GM23248 (cell line): ENCODE measurements at regions not wholly inside any gene's neighbourhood (a gene's known extent, or its start where the extent isn't known, plus 50 kb on each side); places are given as distances from the start of the nearest gene placed in this dataset.

Source experiments
- DNase-seq: peaks from one replicate; pipeline ENCODE4 v3.0.0-alpha.2; 2015
- H2AFZ ChIP-seq: fragments of 200-600 bp; sonication (generic); 2 replicates; pipeline ENCODE4 v1.6.1; 2016; ENCODE audit warnings: antibody characterized with exemption
- H3F3A ChIP-seq: fragments of 200-600 bp; sonication (generic); 2 replicates; pipeline ENCODE4 v1.6.1; 2016; ENCODE audit warnings: mild to moderate bottlenecking, antibody characterized with exemption, mixed run types; ENCODE audit not compliant: insufficient read depth
- H3K27ac ChIP-seq: fragments of 200-600 bp; sonication (generic); 2 replicates; pipeline ENCODE4 v1.5.1; 2016; ENCODE audit warnings: mild to moderate bottlenecking
- H3K27me3 ChIP-seq: fragments of 200-600 bp; sonication (generic); replicated peaks from 2 replicates; pipeline ENCODE4 v1.6.1; 2016; ENCODE audit warnings: mild to moderate bottlenecking; ENCODE audit not compliant: insufficient read depth
- H3K36me3 ChIP-seq: fragments of 200-600 bp; sonication (generic); 2 replicates; pipeline ENCODE4 v1.6.1; 2016; ENCODE audit warnings: low read depth, mild to moderate bottlenecking
- H3K4me1 ChIP-seq: fragments of 200-600 bp; sonication (generic); 2 replicates; pipeline ENCODE4 v1.6.1; 2016; ENCODE audit warnings: mild to moderate bottlenecking; ENCODE audit not compliant: insufficient read depth
- H3K4me2 ChIP-seq: fragments of 200-600 bp; sonication (generic); one replicate; pipeline ENCODE4 v1.6.1; 2016; ENCODE audit warnings: mild to moderate bottlenecking; ENCODE audit not compliant: unreplicated experiment
- H3K4me3 ChIP-seq: fragments of 200-600 bp; sonication (generic); 2 replicates; pipeline ENCODE4 v1.5.1; 2016; ENCODE audit warnings: mild to moderate bottlenecking
- H3K79me2 ChIP-seq: fragments of 200-600 bp; sonication (generic); 2 replicates; pipeline ENCODE4 v1.6.1; 2016; ENCODE audit warnings: mild to moderate bottlenecking; ENCODE audit not compliant: insufficient read depth
- H3K9ac ChIP-seq: fragments of 200-600 bp; sonication (generic); 2 replicates; pipeline ENCODE4 v1.6.1; 2016; ENCODE audit warnings: mild to moderate bottlenecking
- H3K9me2 ChIP-seq: fragments of 200-600 bp; sonication (generic); 2 replicates; pipeline ENCODE4 v1.6.1; 2016; ENCODE audit warnings: mixed run types, mild to moderate bottlenecking, moderate library complexity; ENCODE audit not compliant: insufficient read depth
- H3K9me3 ChIP-seq: fragments of 200-600 bp; sonication (generic); one replicate; pipeline ENCODE4 v1.6.1; 2017; ENCODE audit warnings: low read depth
- H4K20me1 ChIP-seq: fragments of 200-600 bp; sonication (generic); 2 replicates; pipeline ENCODE4 v1.6.0; 2016; ENCODE audit not compliant: insufficient read depth
- EZH2 ChIP-seq: fragments of 200-600 bp; sonication (generic); IDR thresholded peaks from 2 replicates; pipeline ENCODE4 v1.6.1; 2018; ENCODE audit warnings: antibody characterized with exemption, mild to moderate bottlenecking; ENCODE audit not compliant: insufficient read depth, poor library complexity, severe bottlenecking
- EZH2phosphoT487 ChIP-seq: fragments of 200-600 bp; sonication (generic); IDR thresholded peaks from 2 replicates; pipeline ENCODE4 v1.6.1; 2018; ENCODE audit warnings: antibody characterized with exemption, moderate library complexity, mild to moderate bottlenecking, low read depth; ENCODE audit not compliant: insufficient read depth
- WGBS, 2 experiments: methylation state at CpG; one replicate each; pipeline ENCODE4 v1.1.6; 2015 to 2017; ENCODE audit warnings: low lambda C conversion rate in 2 of 2, low coverage in 1 of 2; ENCODE audit errors: missing lambda C conversion rate in 2 of 2; 5-methylcytosine and 5-hydroxymethylcytosine counted together
- in situ Hi-C: fragments of 300-500 bp; cut with MboI; formaldehyde crosslinking; loops from 2 replicates; pipeline ENCODE4 v1.15.0; 2020

GRCh38 chr18:70493461-70493860, 204.6 kb downstream of the SOCS6 start:
- no peak overlapping the region for H3K4me3 ChIP-seq
- H3F3A ChIP-seq = peaks cover 8% of the 10 kb centered on the region
- H3K27ac ChIP-seq = no peak overlapping the region
- H2AFZ ChIP-seq = no peak overlapping the region
- 62 to 66% methylated on average over 9 of the region's 9 CpGs for whole genome bisulfite sequencing, 2 experiments
- H3K36me3 ChIP-seq = no peaks in the 10 kb centered on the region
- no peaks in the 10 kb centered on the region for H3K9me2 ChIP-seq
- no peak for DNase-seq
- H4K20me1 ChIP-seq = no peaks in the 10 kb centered on the region
- H3K27me3 ChIP-seq = no peaks in the 10 kb centered on the region
- no peaks in the 10 kb centered on the region for H3K9me3 ChIP-seq
- TF ChIP-seq EZH2phosphoT487 (no peak), EZH2 (no peak)
- in situ Hi-C loops = no loop called here
- H3K4me1 ChIP-seq = peaks cover 11% of the 10 kb centered on the region
- H3K79me2 ChIP-seq = no peaks in the 10 kb centered on the region
- H3K9ac ChIP-seq = no peak overlapping the region
- no peak overlapping the region for H3K4me2 ChIP-seq

GRCh38 chr18:70491734-70492348, 203.0 kb downstream of the SOCS6 start:
- H3K9me2 ChIP-seq = no peaks in the 10 kb centered on the region
- H3K27ac ChIP-seq = no peak overlapping the region
- H3K79me2 ChIP-seq = no peaks in the 10 kb centered on the region
- peaks cover 11% of the 10 kb centered on the region for H3K4me1 ChIP-seq
- no peaks in the 10 kb centered on the region for H3K9me3 ChIP-seq
- H3K4me2 ChIP-seq = no peak overlapping the region
- no peaks in the 10 kb centered on the region for H3K36me3 ChIP-seq
- no peak overlapping the region for H2AFZ ChIP-seq
- H3K27me3 ChIP-seq = no peaks in the 10 kb centered on the region
- in situ Hi-C loops = no loop called here
- H4K20me1 ChIP-seq = no peaks in the 10 kb centered on the region
- peaks cover 8% of the 10 kb centered on the region for H3F3A ChIP-seq
- H3K9ac ChIP-seq = no peak overlapping the region
- no peak overlapping the region for H3K4me3 ChIP-seq
- TF ChIP-seq EZH2 (no peak), EZH2phosphoT487 (no peak)
- WGBS, 2 experiments = 32 to 35% methylated on average over 4 of the region's 4 CpGs
- peak; percentile 70 for DNase-seq

- peaks cover 11% of the 10 kb centered on the region for H3K4me1 ChIP-seq
- no peaks in the 10 kb centered on the region for H3K36me3 ChIP-seq
- H3K4me2 ChIP-seq = peak overlapping the region; percentile 86
- no peaks in the 10 kb centered on the region for H3K9me2 ChIP-seq
- peak; percentile 91 for DNase-seq
- peak overlapping the region; percentile 87 for H2AFZ ChIP-seq
- H4K20me1 ChIP-seq = no peaks in the 10 kb centered on the region
- no peaks in the 10 kb centered on the region for H3K27me3 ChIP-seq
- in situ Hi-C loops = no loop called here
- no peaks in the 10 kb centered on the region for H3K79me2 ChIP-seq
- H3K9me3 ChIP-seq = no peaks in the 10 kb centered on the region
- TF ChIP-seq EZH2phosphoT487 (no peak), EZH2 (no peak)
- H3K4me3 ChIP-seq = peak overlapping the region; percentile 73
- H3K9ac ChIP-seq = peak overlapping the region; percentile 81
- peak overlapping the region; percentile 71 for H3K27ac ChIP-seq
- peaks cover 8% of the 10 kb centered on the region for H3F3A ChIP-seq
- WGBS, 2 experiments = 0 to 2% methylated on average over 10 of the region's 10 CpGs
Measured at GRCh38 chr18:70489986-70490933, 201.4 kb downstream of the SOCS6 start.

- H3F3A ChIP-seq = peaks cover 8% of the 10 kb centered on the region
- no peaks in the 10 kb centered on the region for H3K79me2 ChIP-seq
- H3K36me3 ChIP-seq = no peaks in the 10 kb centered on the region
- peak overlapping the region; percentile 87 for H2AFZ ChIP-seq
- TF ChIP-seq EZH2phosphoT487 (no peak), EZH2 (no peak)
- no peaks in the 10 kb centered on the region for H3K9me2 ChIP-seq
- no peak for DNase-seq
- in situ Hi-C loops = no loop called here
- H3K27me3 ChIP-seq = no peaks in the 10 kb centered on the region
- H3K4me1 ChIP-seq = peaks cover 11% of the 10 kb centered on the region
- no peaks in the 10 kb centered on the region for H4K20me1 ChIP-seq
- 31 to 33% methylated on average over 4 of the region's 4 CpGs for WGBS, 2 experiments
- no peaks in the 10 kb centered on the region for H3K9me3 ChIP-seq
- peak overlapping the region; percentile 81 for H3K9ac ChIP-seq
- H3K4me2 ChIP-seq = peak overlapping the region; percentile 86
- peak overlapping the region; percentile 73 for H3K4me3 ChIP-seq
- peak overlapping the region; percentile 71 for H3K27ac ChIP-seq
Measured at GRCh38 chr18:70489571-70489970, 200.7 kb downstream of the SOCS6 start.
